ENCODE measurements at regions not wholly inside any gene's neighbourhood (a gene's known extent, or its start where the extent isn't known, plus 50 kb on each side); places are given as distances from the start of the nearest gene placed in this dataset.

DNA sequence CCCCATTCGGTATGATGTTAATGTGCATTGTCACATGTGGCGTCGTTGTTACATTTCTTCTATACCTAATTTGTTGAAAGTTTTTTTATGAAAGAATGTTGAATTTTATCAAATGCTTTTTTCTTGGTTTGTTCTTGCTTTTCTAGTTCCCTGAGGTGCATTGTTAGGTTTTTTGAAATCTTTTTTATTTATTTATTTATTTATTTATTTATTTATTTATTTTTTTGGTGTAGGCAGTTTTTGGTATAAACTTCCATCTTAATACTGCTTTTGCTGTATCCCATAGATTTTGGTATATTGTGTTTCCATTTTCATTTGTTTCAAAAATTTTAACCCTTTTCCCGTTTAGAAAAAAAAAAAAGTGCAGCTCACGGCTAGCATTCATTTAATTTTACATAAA is 121.1 kb upstream of the HMGA2 start:
- Mint-ChIP-seq H3K36me3 (ENCODE audit: low read depth) (peaks cover 6% of the 10 kb centered on the region), H3K27ac (ENCODE audit: unreplicated experiment) (no peak overlapping the region), H3K4me3 (ENCODE audit: unreplicated experiment) (no peak overlapping the region), H3K27me3 (ENCODE audit: low read depth) (no peaks in the 10 kb centered on the region), H3K4me1 (ENCODE audit: low read depth) (peaks cover 10% of the 10 kb centered on the region), H3K9me3 (ENCODE audit: low read depth) (peaks cover 22% of the 10 kb centered on the region)
- TF ChIP-seq, protein P1, sequence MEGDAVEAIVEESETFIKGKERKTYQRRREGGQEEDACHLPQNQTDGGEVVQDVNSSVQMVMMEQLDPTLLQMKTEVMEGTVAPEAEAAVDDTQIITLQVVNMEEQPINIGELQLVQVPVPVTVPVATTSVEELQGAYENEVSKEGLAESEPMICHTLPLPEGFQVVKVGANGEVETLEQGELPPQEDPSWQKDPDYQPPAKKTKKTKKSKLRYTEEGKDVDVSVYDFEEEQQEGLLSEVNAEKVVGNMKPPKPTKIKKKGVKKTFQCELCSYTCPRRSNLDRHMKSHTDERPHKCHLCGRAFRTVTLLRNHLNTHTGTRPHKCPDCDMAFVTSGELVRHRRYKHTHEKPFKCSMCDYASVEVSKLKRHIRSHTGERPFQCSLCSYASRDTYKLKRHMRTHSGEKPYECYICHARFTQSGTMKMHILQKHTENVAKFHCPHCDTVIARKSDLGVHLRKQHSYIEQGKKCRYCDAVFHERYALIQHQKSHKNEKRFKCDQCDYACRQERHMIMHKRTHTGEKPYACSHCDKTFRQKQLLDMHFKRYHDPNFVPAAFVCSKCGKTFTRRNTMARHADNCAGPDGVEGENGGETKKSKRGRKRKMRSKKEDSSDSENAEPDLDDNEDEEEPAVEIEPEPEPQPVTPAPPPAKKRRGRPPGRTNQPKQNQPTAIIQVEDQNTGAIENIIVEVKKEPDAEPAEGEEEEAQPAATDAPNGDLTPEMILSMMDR (IDR thresholded peaks at IDR 0.05) = no peak
- DNase-seq (ENCODE audit: low spot score) = no peak

DNA sequence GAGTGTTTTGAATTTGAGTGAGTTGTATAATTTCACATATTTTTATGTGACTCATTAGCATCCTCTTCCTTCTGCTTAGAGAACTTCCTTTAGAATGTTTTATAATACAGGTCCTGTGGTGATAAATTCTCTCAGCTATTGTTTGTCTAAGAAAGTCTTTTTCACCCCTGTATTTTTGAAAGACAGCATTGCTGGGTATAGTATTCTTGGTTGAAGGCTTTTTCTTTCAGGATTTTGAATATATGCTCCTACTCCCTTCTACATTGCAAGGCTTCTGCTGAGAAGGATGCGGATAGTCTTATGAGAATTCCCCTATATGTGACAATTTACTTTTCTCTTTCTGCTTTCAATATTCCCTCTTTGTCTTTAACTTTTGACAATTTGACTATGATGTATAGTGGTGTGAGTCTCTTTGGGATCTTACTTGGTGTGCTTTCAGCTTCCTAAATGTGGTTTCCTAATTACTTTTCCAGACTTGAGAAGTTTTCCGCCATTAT is 118.9 kb upstream of the HMGA2 start:
- TF ChIP-seq, protein P1 (IDR thresholded peaks at IDR 0.05) = no peak
- Mint-ChIP-seq H3K36me3 (ENCODE audit: low read depth) (peaks cover 6% of the 10 kb centered on the region), H3K4me3 (ENCODE audit: unreplicated experiment) (no peak overlapping the region), H3K27ac (ENCODE audit: unreplicated experiment) (no peak overlapping the region), H3K27me3 (ENCODE audit: low read depth) (no peaks in the 10 kb centered on the region), H3K9me3 (ENCODE audit: low read depth) (peaks cover 22% of the 10 kb centered on the region), H3K4me1 (ENCODE audit: low read depth) (no peaks in the 10 kb centered on the region)
- no peak for DNase-seq (ENCODE audit: low spot score)

DNA sequence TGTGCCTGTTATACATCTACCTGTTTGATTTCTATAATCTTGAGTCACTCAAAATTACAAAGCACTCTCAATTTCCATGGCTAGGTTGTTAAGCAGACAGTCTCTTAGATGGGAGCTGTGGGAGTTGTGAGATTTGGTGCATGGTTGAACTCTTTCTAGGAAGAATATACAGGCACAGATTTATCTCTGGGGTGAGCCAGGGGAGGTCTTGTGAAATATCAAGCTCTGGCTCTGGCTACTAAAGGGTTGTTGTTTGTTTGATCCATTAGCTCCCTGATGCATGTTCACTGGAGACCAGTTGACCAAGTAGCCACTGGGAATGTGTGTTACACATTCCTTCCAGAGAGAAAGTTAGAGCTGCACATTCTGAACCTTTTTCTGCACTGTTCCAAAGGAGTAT is 117.2 kb upstream of the HMGA2 start:
- no peaks in the 10 kb centered on the region for H3K27me3 Mint-ChIP-seq (ENCODE audit: low read depth)
- TF ChIP-seq, protein P1 (IDR thresholded peaks at IDR 0.05) = no peak
- no peak for DNase-seq (ENCODE audit: low spot score)
- no peaks in the 10 kb centered on the region for H3K4me1 Mint-ChIP-seq (ENCODE audit: low read depth)
- no peak overlapping the region for H3K4me3 Mint-ChIP-seq (ENCODE audit: unreplicated experiment)
- H3K9me3 Mint-ChIP-seq (ENCODE audit: low read depth) = peaks cover 22% of the 10 kb centered on the region
- H3K27ac Mint-ChIP-seq (ENCODE audit: unreplicated experiment) = no peak overlapping the region
- peaks cover 6% of the 10 kb centered on the region for H3K36me3 Mint-ChIP-seq (ENCODE audit: low read depth)

DNA sequence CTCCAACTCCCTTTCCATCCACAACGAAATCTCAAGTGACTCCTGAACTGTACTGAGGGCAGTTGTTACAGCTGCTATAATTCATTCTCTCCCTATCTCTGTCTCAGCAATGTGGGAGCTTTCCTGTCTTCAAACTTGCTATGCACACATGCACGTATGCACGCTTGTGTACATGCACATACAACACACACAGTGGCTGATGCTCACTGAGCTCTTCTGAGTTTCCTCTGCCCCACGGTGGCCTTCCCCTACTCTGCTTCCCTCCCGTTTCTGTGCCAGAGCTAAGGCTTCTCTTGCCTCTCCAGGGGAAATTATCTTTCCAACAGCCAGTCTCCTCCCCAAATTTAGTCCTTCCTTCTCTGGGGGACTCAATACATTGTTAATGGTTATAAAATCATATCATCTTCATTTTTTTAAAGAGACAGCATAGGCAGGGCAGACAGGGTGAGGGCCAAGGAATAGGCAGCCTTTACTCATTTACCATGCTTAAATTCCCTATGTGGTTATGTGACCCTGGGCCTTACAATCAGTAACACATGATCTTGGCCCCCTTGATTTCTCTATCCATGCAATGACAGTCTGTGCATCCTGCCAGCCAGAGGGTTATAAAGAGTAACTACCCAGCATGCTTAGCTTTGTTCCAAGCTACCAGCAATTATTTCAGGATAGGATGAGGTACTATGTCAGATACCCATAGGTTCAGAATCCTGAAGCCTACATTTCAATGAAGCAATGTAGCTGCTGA is 111.9 kb upstream of the HMGA2 start:
- H3K9me3 Mint-ChIP-seq (ENCODE audit: low read depth) = no peaks in the 10 kb centered on the region
- no peak overlapping the region for H3K27ac Mint-ChIP-seq (ENCODE audit: unreplicated experiment)
- no peak for DNase-seq (ENCODE audit: low spot score)
- H3K27me3 Mint-ChIP-seq (ENCODE audit: low read depth) = no peaks in the 10 kb centered on the region
- no peaks in the 10 kb centered on the region for H3K36me3 Mint-ChIP-seq (ENCODE audit: low read depth)
- H3K4me3 Mint-ChIP-seq (ENCODE audit: unreplicated experiment) = no peak overlapping the region
- TF ChIP-seq, protein P1 (IDR thresholded peaks at IDR 0.05) = no peak
- H3K4me1 Mint-ChIP-seq (ENCODE audit: low read depth) = no peaks in the 10 kb centered on the region

DNA sequence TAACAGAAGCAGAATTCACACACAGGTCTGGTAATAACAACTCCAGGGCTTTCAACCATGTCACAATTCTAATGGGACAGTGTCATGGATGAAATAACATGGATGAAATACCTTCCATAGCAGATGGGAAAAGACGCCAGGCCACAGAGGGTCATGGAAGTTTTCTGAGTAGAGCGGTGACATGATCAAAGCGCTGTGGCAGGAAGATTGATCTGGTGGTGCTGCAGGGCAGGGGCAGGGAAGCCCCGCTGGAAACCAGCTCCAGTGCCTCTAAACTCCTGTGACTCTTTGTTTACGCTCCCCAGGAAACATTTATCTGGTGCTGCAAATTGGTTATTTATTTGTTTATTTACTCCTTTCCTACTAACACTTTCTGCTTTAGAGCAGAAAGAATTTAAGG is 108.3 kb upstream of the HMGA2 start:
- Mint-ChIP-seq H3K27ac (ENCODE audit: unreplicated experiment) (no peak overlapping the region), H3K9me3 (ENCODE audit: low read depth) (no peaks in the 10 kb centered on the region), H3K4me3 (ENCODE audit: unreplicated experiment) (no peak overlapping the region)

More for the DNA sequence above, 108.3 kb upstream of the HMGA2 start:
- DNase-seq (ENCODE audit: low spot score) = no peak
- TF ChIP-seq, protein P1 (IDR thresholded peaks at IDR 0.05) = no peak
- Mint-ChIP-seq H3K27me3 (ENCODE audit: low read depth) (no peaks in the 10 kb centered on the region), H3K4me1 (ENCODE audit: low read depth) (peaks cover 3% of the 10 kb centered on the region), H3K36me3 (ENCODE audit: low read depth) (no peaks in the 10 kb centered on the region)

Measured in chondrocyte (in vitro differentiated cells).